NCI-H69 (cell line): ENCODE measurements at regions not wholly inside any gene's neighbourhood (a gene's known extent, or its start where the extent isn't known, plus 50 kb on each side); places are given as distances from the start of the nearest gene placed in this dataset.

Source experiments
- DNase-seq: peaks from one replicate; lab custom pipeline; 2025; lab: John Stamatoyannopoulos, UW

DNA sequence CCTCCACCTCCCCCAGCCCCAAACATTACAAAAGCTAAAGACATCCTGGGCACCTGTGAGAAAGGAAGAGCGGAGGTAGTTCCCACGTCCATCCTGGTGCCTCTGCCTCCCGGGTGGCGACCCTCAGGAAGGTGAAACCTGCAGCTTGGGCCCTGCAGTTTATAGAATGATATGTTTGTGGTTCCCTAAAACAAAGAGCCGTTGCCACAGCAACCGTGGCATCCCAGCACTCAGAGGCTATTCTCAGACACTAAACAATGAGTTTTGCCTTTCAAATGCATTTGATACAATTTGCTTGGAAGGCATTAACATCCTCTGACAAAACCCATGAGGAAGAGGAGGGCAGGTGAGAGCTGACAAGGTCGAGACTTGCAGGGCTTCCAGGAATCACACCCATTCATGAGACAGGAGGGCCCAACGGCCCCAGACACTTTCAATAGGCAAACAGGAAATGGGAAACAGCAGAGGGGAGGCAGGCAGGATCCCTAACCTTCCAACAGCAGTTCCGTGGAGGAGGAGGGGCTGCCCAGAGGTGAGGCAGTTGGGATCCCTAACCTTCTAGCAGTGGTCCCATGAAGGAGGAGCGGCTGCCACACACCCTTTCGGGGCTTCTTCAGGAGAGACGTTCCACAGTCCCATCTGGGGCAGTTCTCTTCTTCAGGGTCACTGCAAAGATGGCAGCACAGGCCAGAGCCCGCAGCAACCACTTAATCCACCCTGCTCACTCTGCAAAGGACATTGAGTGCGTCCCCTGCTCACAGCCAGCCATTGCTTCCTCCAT lies 379.2 kb downstream of the SHANK2 start:
- peak; percentile 85 for DNase-seq

DNA sequence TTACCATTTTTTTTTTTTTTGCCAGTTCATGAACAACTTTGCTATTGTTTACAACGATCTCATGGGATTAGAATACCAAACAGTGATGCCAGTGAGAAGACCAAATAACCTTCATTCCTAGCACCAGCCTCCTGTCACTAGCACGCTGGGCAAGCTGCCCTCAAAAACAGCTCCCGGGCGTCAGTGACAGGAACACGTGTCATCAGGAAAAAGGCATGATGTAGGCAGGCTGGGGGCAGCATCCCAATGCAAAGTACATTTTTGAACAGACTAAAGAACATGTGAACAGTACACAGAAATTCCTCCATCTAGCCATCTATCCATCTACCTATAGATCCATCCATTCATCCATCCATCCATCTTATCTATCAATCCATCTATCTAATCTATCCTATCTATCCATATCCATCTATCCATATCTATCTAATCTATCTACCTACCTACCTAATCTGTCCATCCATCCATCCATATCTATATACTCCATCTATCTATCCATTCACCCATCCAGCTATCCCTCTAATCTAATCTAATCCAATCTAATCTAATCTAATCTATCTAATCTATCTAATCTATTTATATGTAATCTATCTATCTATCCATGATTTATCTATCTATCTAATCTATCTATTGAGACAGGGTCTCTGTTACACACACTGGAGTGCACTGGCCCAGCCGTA lies 378.5 kb downstream of the SHANK2 start:
- no peak for DNase-seq

DNA sequence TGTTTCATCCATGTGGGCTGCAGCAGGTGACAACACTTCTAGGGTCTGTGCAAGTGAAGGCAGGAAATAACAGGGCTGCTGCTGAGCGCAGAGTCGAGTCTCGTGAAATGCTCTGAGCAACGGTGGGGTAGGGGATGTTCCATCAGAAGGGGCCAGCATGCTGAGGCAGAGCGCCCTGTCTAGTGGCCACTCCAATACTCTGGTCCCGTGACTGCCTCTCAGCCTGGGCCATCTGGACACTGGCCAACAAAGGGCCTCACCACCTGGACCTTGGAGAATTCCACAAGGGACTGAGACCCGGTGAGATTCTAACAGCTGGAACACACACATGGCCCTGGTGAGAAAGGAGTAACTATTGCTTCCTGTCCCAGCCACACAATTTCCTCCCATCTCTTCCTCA lies 375.7 kb downstream of the SHANK2 start:
- DNase-seq: peak; percentile 39

DNA sequence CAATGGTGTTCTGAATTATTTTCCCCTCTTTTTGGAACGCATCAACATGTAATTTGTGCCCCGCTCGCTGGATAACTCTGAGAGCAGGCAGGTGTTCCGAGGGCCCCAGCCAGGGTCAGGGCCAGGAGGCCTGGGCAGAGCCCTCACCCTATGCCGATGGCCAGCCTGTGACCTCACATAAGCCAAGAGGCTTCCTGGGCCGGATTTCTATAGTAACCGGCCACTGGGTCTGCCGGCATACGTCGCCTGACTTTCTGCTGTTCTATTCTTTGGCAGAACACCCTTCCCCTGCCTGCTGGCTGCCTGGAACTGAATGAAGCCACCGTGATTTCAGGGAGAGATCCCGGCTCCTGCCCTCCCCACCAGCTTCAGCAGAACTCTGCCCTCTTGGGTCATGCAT lies 375.2 kb downstream of the SHANK2 start:
- DNase-seq: no peak

DNA sequence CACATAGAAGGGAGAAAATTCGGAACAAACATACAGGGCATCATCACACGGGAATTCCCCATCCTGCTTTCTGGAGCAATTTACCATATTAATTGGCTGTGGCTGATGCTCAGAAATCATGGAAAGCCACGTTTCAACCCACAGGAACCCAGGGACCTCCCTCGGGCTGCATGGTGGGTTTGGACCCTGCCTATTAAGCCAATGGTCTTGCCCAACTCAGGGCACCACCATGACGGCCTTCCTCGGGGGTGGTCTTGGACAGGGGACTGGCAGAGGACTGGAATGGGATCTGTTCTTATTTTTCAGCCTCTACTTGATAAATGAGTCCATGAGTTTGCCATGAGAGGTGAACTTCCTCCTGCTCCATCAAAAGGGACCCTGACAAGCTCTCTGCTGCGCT lies 374.0 kb downstream of the SHANK2 start:
- DNase-seq: no peak

DNA sequence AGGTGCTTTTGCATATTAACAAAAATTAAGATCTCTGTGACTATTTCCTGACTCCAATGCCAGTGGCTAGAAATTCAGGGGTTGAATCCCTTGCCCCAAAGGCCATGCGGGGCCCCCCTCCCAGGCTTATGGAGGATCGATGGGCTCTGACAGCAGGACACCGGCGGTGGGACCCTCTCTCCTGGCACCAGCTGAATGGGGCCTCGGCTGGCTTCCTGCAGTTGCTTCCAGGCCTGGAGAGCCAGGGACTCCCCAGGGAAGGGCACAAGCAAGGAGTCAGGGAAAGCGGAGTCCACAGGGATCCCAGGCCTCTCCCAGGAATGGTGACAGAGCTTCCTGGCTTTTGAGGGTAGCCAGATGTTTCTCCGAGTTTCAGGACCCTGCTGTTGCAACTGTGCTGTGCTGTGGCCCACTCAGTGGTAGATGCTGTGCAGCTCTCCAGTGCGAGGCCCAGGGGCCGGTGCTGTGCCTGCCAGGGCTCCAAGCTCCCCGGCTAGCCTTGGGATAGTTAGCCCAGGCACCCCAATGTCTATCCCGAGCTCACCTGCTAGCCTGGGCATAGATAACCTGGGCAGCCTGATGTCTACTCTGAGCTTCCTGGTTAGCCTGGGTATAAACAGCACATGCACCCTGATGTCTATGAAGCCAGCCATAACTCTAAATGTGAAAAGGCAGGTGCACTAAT lies 372.6 kb downstream of the SHANK2 start:
- no peak for DNase-seq

DNA sequence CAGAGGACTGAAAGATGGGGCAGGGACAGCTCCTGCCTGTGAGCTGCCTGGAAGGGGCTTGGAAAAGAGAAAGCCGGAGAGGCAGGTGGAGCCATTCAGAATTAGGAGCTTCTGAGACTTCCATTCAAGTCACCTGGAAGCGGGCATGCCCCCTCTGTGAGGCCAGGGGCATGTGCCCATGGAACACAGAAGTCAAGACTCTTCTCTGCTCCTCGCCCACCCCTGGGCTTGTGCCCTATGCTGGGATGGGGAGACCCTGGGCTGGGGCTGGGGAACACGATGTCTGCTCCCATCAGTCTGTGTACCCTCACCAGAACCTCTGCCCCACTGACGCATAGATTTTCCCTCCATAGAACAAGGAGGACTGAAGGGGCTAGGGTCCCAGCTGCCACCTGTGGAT lies 372.0 kb downstream of the SHANK2 start:
- DNase-seq: no peak

DNA sequence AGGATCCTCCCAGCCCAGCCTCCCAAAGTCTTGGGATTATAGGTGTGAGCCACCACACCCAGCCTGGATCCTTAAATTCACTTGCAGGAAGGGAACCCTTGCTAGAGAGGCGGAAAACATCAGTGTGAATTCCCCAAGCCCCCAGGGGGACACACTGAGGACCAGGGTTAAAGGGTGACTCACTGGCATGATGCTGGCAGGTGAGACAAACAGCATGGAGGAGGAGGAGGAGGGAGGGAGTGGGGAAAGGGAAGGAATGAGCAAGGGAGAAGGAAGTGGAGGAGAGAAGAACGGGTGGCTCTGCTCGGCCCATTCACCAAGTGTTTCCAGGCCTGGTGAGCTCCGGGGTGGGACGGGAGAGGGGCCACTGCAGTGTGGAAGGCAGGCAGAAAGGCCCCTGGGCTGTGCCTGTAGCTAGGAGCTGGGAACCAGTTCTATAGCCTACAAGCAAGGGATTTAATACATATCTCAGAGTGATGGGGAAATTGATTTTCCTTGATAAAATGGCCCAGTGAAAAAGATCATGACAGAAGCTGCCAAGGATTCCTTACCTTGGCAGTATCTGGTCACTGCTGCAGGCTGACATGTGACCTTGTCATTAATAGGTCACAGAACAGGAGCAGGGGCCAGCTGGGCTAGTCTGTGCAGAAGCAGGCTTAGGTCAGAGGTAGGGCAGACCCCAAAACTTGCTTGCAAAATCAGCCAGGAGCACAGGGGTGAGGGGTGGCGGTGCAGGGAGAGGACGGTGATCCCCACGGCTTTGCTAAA lies 370.2 kb downstream of the SHANK2 start:
- peak; percentile 25 for DNase-seq

DNA sequence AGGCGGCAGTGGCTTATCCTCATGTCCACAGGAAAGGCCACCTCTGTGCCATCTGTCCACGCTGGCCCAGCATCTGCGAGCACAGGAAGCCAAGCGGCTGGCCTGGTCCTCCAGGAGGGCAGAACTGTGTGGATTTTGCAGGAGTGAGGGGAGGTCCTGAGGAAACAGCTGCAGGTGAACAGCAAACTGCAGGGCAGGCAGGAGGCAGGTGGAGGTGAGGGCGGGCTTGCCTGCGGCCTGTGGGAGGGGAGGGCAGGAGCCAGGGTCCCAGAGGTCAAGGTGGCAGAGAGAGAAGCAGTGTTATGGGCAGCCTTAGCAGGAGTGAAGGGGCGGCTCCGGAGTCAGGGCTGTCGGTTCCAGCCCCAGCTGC lies 369.7 kb downstream of the SHANK2 start:
- DNase-seq: peak; percentile 35

DNA sequence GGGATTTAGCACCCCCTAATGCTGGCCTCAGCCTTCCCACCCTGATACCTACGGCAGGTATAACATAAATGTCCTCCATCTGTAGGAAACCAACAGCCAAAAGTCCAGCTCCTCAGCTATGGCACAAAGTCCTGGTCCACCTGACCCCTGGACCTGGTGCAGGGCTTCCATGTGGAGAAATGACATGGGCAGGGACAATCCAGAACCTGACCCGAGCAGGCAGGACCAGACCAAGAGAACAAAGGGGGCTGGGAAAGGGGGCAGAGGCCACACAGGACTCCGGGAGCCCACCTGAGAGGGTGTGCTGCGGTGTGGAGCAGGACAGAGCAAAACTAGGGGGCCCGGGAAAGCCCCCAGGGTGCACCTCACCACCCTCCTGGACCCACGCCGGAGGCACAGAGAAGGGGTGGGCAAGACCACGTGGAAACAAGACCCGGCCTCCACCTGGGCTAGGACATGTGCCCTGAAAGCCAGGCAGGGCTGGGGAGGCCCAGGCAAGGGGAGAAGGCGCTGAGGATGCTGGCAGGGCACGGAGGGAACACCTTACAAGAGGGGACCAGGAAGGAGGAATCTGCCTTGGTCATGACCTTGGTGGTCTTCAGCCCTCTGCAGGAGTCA lies 368.9 kb downstream of the SHANK2 start:
- DNase-seq: no peak

DNA sequence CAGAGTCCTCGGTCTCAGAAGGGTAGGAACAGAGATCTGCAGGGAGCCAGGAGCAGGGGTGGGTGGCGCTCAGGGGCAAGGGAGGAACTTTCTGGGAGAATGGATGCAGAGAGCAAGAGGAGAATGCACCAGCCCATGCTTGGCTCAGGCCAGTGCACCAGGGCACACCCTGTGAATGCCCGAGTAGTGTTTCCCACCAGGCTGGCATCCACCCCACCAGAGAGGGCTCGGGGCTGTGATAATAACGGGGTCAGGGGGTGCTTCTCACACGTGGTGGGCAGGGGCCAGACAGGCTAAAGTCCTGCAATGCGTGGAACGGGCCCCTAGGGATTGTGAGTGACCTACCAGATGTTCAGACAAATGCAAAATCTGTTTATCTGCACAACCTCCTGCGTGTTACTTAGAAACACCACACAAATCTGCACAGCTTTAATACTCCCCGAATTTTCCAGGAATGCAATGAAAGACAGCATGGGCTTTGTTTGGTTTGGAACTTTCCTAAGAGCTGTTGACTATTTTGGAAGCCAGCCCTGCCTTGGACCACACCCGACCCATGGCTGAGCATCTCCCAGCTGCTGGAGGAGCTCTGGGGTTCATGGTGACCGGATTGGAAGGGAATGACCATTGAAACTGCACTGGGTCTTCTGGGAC lies 368.3 kb downstream of the SHANK2 start:
- DNase-seq: no peak

DNA sequence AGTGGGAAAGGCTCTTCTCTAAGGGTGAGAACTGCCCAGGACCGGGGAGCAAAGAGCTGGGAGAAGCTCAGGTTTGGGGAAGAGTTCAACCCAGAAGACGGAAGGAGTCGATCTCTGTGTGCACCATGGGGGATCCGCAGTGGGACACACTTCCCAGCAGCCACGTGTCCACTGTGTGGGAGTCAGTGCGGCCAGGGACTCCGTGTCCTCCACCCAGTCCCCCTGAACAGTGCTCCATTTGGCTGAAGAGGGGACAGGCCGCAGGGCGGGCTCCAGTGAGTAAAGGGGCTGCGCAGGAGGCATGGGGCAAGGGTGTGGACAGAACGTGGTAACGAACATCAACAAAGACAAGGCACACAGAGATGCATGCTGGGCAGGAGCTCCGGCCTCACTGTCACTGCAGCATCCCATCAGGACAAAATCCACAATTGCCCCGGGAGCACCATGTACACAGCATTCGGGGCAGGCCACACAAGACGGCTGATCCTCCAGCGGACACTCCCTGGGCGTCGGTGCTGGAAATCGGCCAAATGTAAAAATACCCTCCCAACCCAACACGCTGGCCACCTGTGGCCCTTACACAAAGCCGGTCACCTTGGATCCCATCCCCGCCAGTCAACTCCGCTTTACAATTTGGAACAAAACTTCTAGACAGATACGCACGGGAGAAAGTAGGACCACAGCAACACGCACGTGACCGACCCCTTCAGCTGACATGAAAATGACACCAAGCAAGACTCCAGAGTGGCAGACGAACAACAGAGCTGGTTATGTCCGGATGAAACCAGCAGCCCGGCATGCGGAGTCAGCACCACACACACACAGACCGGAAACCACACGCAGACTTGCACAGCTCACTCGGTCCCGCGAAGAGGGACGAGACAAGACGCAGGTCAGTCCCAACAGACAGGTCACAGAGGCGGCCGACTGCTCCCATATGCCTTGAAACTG lies 366.8 kb downstream of the SHANK2 start:
- peak; percentile 58 for DNase-seq

DNA sequence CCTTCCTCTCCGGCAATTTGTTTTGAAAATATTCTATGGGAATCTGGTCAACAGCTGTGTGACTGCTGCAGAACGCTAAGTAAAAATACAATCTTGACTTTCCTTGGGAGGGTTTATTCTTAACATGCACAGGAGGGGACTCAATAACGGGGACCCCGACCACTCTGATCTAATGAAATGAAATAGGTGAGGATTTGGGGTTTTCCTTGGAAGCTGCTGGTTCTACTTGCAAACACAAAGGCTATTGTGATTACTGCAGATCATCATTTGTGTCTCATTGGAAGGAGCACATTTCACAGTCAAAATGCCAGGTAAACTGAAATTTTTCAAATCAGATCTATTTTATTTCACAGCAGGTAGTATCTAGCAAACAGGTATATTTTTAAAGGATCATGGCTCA lies 366.1 kb downstream of the SHANK2 start:
- no peak for DNase-seq

DNA sequence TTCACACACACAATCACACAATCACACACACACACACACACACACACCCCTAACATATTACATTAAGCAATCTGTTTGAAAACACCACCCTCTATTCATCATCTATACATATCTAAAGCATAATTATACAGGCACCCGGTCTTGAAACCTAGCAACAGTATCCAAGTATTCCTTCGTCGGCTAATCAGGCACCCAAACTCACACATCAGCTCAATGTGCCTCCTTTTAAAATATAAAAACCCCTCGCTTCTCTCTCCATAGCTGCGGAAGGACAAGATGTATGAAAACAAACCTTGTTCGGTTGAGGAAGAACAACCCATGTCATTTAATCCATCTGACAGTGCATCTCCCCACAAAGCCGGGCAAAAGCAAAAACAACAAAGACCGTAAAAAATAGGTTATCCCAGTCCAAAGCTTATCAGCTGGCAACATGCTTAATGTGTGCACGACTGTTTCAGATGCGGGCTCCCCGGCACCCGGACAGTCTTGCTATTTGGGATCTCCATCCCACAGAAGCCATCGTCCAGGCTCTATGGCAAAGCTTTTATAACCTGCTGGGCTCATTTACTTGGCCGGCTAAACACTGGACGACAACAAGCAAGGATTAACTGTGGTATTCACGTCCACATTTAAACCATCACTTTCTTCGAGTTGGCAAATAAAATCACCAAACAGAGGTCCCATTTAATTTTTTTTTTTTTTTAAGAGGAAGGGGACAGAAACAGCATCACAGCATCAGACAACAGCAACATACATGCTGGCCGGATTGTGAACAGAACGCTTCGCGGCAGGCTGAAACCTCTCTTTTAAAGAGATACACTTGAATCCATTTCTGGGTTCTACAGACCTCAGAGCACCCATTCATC lies 365.5 kb downstream of the SHANK2 start:
- DNase-seq: peak; percentile 53

DNA sequence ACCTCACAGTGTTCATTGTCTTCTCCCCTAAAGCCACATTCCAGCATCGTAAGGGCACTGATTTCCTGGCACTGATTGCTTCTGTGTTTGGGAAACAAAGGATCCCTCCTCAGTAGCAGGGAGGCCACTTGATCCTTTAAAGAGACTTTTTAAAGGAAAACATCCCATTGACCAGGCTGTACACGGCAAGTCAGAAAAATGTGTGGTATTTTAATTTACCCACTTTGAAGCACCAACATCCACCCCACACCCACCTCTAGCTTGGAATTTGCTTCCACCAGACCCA lies 364.9 kb downstream of the SHANK2 start:
- DNase-seq: no peak

DNA sequence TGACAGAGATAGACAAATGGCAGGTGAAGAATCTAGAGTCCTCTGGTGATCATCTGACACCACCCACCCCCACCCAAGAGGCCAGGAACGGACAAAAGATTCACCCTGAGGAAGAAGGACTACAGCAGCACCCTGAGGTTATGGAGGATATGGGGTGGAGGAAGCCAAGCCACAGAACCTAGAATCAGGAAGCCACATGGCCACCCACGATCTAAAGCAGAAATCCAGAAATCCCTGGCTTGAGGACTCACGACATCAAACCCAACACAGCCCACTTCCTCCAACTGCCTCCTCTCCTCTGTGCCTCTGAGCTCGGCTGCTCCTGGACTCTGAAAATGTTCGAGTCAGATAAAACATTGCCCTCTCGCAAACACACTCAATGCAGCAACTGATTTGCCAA lies 364.3 kb downstream of the SHANK2 start:
- no peak for DNase-seq

DNA sequence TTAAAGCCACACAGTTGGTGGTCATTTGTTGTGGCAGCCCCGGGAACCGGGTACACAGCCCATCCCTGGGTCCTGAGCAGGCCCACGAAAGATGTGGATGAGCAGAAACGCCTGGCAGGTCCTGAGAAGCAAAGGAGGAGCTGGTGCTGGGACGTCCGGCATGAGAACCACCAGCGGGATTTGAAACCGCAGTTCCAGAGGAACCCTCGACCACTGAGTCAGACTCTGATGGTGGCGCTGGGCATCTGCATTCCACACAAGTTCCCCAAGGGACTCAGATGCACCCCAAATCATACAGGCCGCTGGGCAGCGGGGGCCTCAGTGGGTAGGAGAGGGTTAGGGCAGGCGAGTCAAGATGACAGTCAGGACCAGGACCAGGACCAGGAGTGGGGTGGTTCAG lies 363.0 kb downstream of the SHANK2 start:
- DNase-seq: no peak

DNA sequence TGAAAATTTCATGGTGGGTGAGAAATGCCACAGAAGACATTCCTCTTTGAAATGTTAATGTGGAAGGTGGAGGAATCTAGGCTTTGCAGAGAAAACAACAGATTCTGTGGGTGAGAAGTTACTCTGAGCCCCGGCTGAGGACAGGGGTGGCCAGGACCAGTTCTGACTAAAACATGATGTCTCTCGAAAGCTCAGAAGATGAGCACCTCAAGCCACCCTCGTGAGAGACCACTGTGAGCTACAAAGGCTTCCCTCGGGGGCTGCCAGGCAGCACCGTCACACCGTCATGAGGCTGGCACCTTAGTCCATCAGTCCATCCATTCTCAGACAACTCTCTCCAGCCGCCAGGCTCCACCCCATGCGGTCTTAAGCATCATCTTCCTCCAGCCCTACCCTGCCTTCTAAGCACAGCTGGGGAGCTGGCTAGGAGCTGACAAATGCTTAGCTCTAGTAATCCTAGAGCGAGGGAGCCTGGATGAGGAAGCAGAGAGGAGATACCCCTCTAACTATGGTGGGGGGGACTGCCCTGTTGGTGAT lies 360.5 kb downstream of the SHANK2 start:
- DNase-seq: no peak

DNA sequence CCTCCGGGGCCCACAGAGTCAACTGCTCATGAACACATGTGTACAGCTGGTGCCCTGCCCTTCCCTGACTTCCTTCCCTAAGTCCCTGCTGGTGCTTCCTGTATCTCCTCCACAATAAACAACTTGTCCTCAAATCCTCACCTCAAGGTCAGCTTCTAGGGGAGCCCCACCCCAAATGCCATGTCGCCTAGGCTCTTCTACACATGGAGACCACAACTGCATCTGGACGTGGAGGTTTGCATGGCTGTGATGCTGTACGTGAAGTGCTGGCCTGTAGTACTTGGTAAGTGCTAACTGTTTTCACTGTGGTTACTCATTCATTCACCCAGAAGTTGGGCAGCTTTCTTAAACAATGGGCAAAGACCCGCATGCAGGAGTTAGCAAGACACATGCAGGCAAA lies 359.5 kb downstream of the SHANK2 start:
- DNase-seq: no peak
